ENCODE measurements at regions not wholly inside any gene's neighbourhood (a gene's known extent, or its start where the extent isn't known, plus 50 kb on each side); places are given as distances from the start of the nearest gene placed in this dataset.

DNA sequence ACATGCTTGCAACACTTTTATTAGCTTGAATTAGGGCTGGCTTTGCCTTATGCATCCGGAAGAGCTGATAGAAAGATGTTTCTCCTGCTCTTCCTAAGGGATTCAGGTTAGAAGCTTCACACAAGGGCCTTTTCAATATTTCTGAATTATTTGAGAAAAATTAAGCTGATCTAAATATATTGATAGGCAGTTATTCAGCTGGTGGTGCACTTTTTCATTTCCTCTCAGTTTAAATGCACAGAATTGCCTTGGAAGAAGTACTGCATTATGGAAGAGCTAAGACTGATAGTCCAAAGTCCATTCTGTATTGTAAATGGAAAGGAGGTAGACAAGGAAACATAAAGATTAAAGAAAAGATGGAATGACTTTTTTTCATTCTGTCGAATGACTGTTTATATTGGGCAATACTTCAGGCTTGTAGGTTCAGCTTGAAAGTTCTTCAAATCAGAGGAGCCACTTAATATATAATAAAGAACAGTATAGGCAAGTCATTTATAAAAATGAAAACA, 398.4 kb upstream of the B3GALT2 start:
- TF ChIP-seq POU2F2 (IDR thresholded peaks at IDR 0.05; ENCODE audit: low read depth, low read length) (no peak), TAF1 (IDR thresholded peaks at IDR 0.05; ENCODE audit: low read depth, low read length) (no peak), POLR2A (IDR thresholded peaks at IDR 0.05; ENCODE audit: low read depth, low read length) (no peak)
